NCI-H2029 treated with DMSO at 0.1 percent for 48 hours (cell line): ENCODE measurements at regions not wholly inside any gene's neighbourhood (a gene's known extent, or its start where the extent isn't known, plus 50 kb on each side); places are given as distances from the start of the nearest gene placed in this dataset.

Experiments
- DNase-seq: peaks from one replicate; lab custom pipeline; 2025; lab: John Stamatoyannopoulos, UW

DNA sequence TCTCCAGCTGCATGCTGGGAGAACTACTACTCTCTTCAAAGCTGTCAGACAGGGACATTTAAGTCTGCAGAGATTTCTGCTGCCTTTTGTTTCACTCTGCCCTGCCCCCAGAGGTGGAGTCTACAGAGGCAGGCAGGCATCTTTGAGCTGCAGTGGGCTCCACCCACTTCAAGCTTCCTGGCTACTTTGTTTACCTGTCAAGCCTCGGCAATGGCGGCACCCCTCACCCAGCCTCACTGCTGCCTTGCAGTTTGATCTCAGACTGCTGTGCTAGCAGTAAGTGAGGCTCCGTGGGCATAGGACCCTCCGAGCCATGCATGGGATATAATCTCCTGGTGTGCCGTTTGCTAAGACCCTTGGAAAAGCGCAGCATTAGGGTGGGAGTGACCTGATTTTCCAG lies 61.7 kb downstream of the DMRTA1 start:
- peak; percentile 7 for DNase-seq

DNA sequence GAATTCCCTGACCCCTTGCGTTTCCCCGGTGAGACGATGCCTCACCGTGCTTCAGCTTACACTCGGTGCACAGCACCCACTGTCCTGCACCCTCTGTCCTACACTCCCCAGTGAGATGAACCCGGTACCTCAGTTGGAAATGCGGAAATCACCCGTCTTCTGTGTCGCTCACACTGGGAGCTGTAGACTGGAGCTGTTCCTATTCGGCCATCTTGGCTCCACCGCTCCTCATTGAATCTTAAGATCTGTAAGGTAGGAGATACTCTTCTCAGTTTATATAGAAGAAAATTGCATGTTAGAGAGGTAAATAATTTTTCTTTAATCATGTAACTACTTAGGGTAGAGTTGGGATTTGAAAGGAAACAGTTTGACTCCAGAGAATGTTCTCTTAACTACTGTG lies 62.2 kb downstream of the DMRTA1 start:
- peak; percentile 59 for DNase-seq

DNA sequence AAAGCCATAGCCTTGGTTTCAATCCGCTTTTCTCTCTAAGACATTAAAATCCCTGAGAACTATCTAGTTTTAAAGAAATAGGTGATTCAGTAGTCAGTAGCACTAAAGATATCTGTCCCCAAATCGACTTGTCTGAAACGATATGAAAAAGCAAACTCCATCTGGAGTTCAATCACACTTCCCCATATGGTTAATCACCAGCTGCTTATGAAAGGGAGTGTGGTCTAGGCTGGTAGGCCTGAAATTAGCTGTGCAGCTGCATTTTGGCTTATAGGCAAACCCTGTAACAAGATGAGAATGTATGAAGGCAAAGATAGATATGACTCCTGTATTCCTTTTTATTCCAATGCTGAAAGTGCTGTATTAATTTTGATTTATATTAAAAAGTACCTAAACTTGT lies 65.9 kb downstream of the DMRTA1 start:
- no peak for DNase-seq

DNA sequence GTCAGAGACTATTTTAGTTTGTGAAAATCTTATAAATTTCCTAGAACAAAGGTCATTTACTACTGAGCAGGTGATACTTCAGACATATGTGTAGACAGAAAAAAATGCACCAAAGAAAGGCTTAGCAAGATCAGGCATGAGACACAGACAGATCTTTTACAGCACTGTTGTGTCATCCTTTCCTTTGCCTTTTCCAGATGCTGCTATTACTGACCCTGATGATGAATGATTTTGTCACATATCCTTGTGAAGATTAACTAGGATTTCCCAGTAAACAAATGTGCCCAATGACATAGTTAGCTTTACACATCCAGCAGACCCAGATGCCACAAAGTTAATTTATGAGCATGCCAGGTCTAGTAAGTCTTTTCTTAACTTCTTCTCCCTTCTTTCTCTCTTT lies 68.2 kb downstream of the DMRTA1 start:
- no peak for DNase-seq

DNA sequence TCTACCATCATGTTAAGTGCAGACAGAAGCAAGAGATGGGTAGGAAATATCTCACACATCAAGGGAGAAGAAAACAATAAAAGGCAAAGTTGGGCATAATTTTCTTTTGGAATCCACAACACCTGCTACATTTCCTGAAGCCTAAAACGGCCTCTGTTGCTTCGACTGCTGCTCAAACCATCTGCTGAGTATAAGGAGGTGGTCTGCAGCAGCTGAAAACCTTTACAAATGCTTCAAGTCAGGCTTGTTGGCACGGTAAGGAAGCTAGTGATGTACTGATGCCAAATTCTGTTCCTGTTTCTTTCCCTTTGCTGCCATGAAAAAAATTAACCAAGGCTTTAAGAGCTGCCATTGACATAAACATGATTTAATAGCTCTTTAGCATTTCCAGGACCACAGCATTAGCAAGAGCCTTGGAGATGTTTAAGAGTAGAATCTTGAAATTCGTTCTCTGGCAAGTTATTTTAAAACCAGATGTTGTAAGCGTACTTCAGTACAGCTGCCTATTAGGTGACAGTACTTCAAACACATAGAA lies 75.6 kb downstream of the DMRTA1 start:
- DNase-seq = no peak

DNA sequence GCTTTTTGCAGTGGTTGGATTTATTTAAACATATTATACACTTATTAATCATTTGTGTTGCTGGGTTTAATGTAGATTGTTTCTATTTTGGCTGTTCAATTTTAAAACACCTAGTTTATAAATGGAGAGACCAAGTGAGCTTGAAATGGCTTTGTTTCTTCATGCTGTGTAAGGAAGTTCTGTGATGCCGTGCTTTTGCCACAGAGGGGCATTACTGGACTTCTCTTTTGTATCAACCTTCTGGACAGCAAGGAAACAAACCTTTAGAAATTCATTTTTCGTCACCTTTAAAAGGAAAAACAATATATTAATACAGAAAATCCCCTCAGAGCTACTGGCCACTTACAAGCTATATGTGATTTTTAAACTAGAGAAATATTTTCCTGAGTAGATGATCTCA lies 81.9 kb downstream of the DMRTA1 start:
- no peak for DNase-seq

DNA sequence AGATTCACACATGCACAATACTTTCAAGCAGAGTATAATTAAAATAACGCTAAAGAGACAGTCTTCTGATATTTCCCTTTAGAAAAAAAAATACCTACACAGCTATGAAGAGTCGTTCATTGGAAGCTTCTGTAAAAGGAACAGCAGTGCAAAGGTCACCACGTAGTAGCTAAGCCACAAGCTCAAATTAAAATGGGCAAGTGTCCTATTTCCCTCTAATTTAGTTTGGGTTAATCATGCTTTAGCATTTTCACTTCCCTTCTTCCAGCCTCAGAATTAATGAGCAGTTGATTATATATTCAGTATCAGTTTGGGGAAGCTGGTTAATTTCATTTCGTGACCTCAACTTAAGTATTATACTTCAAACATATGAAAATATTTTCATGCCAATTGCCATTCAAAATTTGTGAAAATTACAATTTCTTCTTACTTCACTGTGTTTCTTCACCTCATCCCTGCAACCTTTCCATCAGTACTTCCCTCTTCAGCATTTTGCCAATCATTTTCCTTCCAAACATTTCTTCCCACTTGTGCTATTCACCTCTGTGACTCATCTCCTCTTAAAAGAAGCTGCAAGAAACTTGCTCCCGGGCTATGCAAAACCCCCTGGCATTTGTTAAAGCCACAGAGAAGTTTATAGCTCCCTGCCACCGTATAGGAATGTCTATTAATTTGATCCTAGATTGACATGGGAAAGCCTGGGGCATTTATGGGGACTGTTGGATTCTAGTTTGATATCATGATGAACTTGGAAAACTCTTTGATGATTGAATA lies 83.0 kb downstream of the DMRTA1 start:
- no peak for DNase-seq

DNA sequence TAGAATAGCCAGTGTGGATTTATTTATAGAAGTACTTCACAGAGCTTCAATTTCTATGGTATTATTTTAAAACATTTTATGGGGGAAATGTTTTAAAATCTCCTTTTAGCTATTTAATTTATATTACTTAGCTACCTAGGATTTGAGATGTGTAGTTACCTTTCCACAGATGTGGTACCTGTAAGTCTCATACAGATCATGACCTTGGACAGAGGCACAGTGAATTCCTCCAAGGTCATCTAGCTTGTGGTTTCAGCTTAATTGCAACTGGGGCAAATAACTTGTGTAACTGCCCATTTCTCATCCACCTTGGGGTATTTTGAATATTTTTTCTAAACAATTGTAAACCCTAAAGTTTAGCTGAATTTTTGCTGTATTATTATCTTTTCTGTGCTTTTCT lies 89.2 kb downstream of the DMRTA1 start:
- DNase-seq = no peak

DNA sequence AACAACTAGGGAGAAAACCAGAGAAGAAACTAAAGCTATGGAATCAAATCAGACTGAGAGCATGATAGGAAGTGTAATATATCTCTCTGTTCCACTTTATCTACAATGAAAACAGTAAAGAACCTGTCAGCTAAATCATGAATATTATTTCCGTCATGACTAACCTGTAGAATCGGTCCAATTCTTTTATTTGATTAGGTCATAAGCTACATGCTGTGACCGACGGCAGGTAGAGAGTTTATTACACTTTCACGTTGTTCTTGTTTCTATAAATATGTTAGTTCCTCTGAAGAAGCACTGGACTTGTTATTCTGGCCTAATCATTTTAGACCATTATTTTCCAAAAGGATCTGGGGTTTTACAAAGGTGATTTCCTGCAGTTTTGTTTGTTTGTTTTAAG lies 91.1 kb downstream of the DMRTA1 start:
- DNase-seq = no peak

DNA sequence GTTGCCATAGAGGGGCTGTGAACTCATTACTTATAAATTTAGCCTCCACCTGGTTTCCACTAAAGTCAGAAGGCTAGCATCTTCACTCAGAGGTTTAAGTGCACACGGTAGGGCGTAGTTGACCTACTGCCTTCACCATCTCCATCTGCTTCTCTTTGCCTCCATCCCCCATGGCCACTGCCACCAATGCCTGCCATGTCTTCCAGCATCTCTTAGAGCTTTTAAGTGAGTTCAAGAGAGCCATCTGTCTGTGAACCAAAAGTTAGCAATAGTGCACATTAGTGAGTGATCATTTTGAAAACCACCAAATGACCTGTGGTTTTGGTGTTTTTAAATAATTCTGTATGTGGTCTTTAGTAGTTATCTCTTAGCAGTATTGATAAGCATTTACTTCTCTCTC lies 102.0 kb downstream of the DMRTA1 start:
- no peak for DNase-seq

DNA sequence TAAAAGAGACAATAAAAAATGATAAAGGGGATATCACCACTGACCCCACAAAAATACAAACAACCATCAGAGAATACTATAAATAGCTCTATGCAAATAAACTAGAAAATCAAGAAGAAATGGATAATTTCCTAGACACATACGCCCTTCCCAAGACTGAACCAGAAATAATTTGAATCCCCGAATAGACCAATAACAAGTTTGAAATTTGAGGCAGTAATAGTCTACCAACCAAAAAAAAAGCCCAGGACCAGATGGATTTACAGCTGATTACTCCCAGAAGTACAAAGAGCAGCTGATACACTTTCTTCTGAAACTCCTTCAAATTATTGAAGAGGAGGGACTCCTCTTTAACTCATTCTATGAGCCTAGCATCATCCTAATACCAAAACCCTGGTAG lies 128.1 kb downstream of the DMRTA1 start:
- no peak for DNase-seq

DNA sequence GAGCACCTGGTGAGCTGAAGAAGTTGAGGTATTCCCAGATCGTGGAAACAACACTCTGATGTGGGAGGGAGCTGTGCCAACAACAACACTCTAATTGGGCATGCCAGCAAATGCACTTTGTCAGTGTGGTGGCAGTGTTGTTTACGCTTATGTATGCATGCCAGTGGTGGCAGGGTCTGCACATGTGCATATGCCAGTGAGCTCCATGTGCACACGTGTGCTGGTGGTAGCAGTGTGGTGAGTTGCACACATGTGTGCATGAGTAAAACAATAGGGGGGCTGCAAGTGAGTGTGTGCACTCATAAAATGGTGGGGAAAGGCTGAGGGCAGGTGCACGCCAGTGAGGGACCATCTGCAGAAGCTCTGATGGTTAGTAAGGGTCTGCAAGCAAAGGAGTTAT lies 134.2 kb downstream of the DMRTA1 start:
- DNase-seq = no peak

DNA sequence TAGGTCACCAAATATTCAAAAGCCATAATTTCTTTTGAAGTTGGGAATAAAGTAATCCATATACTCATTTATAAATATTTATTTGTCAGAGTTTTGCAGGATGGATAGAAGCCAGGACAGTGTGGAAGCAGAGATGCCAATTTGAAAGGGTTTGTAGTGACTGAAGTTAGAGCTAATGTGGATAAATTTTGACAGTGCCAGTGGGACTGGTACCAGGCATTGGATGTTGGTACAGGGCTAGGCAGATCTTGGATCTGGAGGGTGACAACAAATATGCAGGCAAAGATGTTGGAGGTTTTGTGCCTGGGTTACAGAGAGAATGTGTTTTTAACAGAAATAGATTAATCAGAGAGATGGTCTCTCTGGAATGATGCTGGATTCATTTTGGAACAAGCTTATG lies 135.6 kb downstream of the DMRTA1 start:
- no peak for DNase-seq

DNA sequence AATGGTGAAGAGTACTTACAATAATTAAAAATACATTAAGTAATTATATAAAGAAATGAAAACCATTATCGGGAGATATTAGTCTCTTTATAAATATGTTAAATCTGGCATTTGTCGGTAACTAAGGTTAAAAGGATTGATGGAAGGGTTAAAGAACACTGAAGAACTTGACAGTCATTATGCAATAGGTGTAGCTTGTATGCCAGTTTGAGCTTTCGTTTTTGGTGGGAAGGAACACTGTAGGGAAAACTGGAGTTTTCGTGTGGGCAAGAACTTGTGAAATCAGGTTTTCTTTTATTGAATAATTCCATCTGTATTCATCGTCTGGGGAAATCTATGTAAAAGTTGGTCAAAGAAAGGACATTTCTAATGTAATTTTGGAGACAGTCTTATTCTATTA lies 142.3 kb downstream of the DMRTA1 start:
- DNase-seq = no peak

DNA sequence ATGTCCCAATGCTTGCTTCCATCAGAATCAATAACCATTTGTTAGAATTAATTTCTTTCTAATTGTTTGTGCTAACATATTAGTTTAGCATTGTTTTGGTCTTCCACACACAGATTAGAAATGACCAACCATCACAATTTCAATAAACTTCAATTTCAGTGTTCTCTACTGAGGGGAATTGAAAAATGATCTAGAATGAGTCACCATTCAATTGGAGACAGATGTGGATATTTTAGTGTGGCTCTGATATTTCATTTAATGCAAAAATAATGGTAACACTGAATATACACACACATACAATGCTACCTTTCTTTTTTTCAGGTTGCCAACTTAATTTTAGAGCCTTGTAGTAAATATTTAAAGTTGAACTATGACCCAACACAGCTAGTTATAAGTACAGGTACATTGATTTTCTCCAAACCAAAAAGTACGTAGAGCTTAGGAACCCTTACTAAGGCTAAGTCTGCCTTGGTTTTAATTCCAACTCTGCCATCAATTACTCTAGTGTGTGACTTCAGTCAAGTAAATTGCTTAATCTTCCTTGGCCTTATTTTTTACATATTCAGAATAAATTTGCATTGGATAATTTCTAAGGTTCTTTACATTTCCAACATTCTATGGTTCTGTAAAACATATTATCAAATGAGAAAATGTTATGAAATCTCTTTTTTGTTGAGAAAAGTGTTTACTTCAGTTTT lies 143.9 kb downstream of the DMRTA1 start:
- no peak for DNase-seq

DNA sequence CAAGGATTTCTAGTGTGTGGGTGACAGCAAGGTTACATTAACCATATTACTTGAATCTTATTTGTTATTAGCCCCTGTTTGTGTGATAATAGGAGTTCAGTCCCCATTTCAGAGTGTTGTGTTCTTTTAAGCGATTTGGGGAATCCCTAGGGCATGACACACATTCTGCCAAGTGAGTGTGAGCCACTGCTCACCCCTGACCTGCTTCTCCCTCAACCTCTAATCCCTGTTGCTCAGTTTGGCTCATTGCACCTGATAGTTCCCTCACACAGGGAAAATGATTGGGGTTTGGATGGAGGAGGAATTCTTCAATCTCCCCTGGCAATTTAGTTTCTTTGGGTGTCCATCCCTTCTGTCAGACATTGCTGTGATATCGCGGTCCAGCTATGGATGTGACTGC lies 149.2 kb downstream of the DMRTA1 start:
- DNase-seq = no peak

DNA sequence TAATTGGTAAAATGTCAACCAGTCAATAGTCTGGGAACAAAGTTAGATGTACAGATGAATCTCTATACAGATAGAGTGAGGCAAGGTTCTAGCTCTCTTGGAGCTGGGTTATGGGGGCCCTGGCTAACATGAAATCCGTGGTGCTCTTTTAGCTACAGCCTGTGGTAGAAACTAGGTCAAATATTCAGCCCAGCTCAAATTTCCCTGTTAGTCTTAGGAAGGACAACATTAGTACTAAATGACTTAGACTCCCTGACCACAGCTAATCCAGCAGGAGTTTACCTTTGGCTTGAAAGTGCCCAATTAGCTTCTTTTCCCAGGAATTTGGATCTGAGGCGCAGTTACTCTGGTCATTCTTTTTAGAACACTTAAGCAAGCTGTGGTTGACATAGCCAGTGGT lies 170.5 kb downstream of the DMRTA1 start:
- DNase-seq = no peak

DNA sequence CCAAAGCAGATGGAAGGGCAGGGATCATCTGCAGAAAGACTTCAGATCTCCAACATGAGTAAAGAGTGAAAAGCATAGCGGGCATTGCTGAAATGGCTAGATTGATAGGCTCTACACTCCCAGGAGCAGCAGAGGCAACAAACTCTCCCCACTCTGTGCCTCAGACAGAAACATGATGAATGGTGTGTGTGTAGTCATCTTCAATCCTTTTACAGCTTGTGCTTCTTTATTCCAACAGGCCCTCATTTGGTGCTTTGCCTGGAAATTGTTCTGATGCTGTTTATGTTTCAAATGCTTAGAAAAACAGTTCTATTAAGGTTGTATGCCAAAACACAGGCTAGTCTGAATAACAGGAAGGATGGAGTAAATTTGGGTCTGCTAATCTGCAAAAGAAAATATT lies 176.2 kb downstream of the DMRTA1 start:
- no peak for DNase-seq

DNA sequence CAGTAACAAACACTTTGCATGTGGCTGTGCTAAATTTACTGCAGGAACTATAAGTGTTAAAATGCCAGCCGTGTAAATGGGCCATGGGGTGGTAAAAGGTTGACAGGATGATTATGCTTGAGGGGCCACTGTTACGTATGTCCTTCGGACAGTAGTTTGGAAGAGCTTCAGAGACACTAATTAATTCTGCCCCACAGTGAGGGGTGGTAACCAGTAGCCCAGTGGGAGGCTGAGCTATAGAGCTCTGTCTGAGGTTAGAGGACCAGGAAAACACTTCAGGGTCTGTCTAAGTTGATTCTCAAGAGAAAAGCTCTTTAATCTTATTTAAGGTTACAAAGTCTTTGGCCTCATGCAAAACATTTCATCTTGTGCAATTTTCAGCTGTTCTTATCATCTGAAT lies 176.6 kb downstream of the DMRTA1 start:
- no peak for DNase-seq

DNA sequence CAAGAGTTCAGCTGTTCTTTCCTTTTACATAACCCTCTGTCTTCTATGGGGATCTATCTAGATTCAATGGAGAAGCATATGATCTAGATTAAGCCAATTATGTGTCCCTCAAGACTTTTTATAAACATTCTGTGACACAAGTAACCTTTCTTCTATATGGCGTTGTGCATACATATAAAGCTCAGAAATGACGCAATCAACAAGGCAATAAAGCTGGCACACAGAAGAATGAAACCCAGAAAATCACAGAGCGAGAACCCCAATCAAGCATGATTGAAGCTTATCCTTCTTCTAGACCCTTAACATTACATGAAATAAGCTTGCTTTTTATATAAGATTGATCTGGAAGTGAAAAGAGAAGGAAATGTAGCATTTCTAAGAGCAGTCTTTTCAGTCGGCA lies 178.9 kb downstream of the DMRTA1 start:
- no peak for DNase-seq

DNA sequence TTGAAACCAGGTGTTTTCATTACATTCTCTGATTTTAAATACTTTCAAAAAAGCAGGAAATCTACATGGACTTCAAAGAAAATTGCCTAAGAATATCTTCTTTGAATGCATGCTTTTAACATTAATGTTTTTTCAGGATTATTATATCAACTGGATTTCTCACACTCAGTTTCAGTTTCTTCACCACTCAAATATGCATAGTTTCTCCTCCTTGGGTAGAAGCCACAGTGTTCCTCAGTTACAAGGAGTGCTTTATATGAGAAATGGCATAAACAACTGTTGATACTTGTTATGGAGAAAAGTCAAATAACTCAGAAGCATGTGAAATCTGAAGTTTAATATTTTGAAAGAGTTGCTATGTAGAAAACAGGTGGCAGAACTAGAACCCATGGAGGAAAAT lies 196.9 kb downstream of the DMRTA1 start:
- DNase-seq = no peak

DNA sequence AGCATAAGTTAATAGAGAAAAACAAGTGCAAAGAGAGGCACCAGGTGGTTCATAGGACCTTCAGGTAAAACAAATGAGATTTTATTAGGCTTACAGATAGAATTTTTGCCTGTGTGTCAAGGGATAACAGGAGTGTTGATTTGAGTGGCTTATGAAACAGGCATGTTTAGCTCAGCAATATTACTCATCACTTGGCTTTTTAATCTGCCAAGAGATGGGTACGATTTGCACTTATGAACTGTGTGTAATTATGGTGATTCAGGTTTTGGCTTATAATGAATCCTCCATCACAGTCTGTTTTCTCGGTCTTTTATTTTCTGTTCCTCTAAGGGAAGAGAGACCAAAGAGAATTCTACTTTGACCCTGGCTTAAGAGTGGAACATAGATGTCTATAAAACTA lies 199.3 kb downstream of the DMRTA1 start:
- no peak for DNase-seq

DNA sequence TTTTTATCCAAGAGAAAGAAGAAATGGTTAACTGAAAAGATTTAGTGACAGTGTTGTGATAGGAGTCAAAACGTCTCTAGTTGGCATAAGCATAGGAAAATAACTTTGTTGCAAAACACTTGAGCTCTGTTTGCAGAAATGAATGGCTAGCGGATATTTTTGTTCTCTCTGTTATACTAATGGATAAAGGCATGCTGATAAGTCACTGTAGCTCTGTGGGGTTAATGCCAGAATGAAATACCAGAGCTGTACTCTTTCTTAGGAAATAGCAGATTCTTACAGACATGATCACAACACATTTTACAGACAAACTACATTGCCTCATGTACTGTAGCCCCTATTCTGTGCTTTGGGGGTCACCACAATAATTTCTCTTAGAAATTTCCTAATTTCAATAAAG lies 202.8 kb downstream of the DMRTA1 start:
- no peak for DNase-seq

DNA sequence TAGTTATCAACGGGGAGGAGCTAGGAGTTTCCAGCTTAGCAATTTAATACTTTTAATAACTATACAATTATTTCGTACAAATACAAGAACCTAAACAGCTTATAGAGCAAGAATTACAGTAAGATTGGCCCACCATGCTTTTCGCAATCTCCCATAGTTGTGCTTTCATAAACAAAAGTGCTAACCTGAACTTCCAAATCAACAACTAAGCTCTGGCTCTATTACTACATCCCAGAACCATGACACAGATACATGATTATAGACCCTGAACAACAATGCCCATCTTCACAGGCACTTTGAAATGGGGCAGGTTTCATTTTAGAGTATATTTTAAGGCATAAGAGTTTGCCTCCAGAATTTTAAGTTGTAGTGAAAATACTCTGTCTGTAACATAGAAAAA lies 203.5 kb downstream of the DMRTA1 start:
- DNase-seq = no peak
